PC-3 (cell line): ENCODE measurements at regions not wholly inside any gene's neighbourhood (a gene's known extent, or its start where the extent isn't known, plus 50 kb on each side); places are given as distances from the start of the nearest gene placed in this dataset.

Source experiments
- ATAC-seq: fragments of 200-7000 bp; cut with Tn5 transposase; 2 replicates; pipeline ENCODE4 v1.9.1; 2020; ENCODE audit warnings: mild to moderate bottlenecking, moderate library complexity
- BruUV-seq: library from RNA; stranded (reverse); fragments of 400-500 nt; replicated peaks from 2 replicates; lab custom pipeline; 2021; lab: Mats Ljungman, UMichigan
- CTCF ChIA-PET: fragments of 300-600 bp; sonication (Branson Sonifier 250); formaldehyde crosslinking; loops from one replicate; lab custom pipeline; 2022; ENCODE audit warnings: antibody characterized with exemption; lab: Charles Lee
- POLR2A ChIA-PET: fragments of 300-600 bp; sonication (Branson Sonifier 250); formaldehyde crosslinking; loops from one replicate; lab custom pipeline; 2022; ENCODE audit warnings: antibody characterized with exemption; ENCODE audit not compliant: unreplicated experiment; lab: Charles Lee
- DNase-seq: peaks from one replicate; pipeline ENCODE4 v3.0.0-alpha.2; 2015
- H2AFZ ChIP-seq: fragments of 300-600 bp; sonication (generic); 2 replicates; pipeline ENCODE4 v1.6.0; 2016; ENCODE audit warnings: antibody characterized with exemption, low read length
- H3F3A ChIP-seq: fragments of 300-600 bp; sonication (generic); one replicate; pipeline ENCODE4 v1.6.0; 2017; ENCODE audit warnings: antibody characterized with exemption, low read length, control low read depth, mild to moderate bottlenecking; ENCODE audit not compliant: unreplicated experiment
- H3K27ac ChIP-seq: fragments of 300-600 bp; sonication (generic); 2 replicates; pipeline ENCODE4 v1.5.1; 2016; ENCODE audit warnings: mild to moderate bottlenecking, low read length
- H3K27me3 ChIP-seq: fragments of 300-600 bp; sonication (generic); 2 replicates; pipeline ENCODE4 v1.6.1; 2016; ENCODE audit warnings: low read length, mixed read lengths
- H3K36me3 ChIP-seq: fragments of 300-600 bp; sonication (generic); 2 replicates; pipeline ENCODE4 v1.6.1; 2016; ENCODE audit warnings: low read depth, mixed run types, low read length, mixed read lengths
- H3K4me1 ChIP-seq: fragments of 300-600 bp; sonication (generic); 2 replicates; pipeline ENCODE4 v1.5.1; 2016; ENCODE audit warnings: low read length; ENCODE audit not compliant: insufficient read depth
- H3K4me2 ChIP-seq: fragments of 300-600 bp; sonication (generic); 2 replicates; pipeline ENCODE4 v1.6.0; 2016; ENCODE audit warnings: low read length
- H3K4me3 ChIP-seq: fragments of 300-600 bp; sonication (generic); 2 replicates; pipeline ENCODE4 v1.5.1; 2016; ENCODE audit warnings: mild to moderate bottlenecking, low read length, mixed read lengths
- H3K79me2 ChIP-seq: fragments of 300-600 bp; sonication (generic); 2 replicates; pipeline ENCODE4 v1.6.1; 2017; ENCODE audit warnings: low read length, mixed read lengths
- H3K9ac ChIP-seq: fragments of 300-600 bp; sonication (generic); 2 replicates; pipeline ENCODE4 v1.6.0; 2016; ENCODE audit warnings: mild to moderate bottlenecking, low read length
- H3K9me2 ChIP-seq: fragments of 300-600 bp; sonication (generic); replicated peaks from 2 replicates; pipeline ENCODE4 v1.6.1; 2016; ENCODE audit warnings: mixed run types, low read length, mixed read lengths
- H3K9me3 ChIP-seq: fragments of 300-600 bp; sonication (generic); 2 replicates; pipeline ENCODE4 v1.6.1; 2016; ENCODE audit warnings: low read length, mixed read lengths
- H4K20me1 ChIP-seq: fragments of 300-600 bp; sonication (generic); 2 replicates; pipeline ENCODE4 v1.6.1; 2016; ENCODE audit warnings: low read length, mixed read lengths
- EZH2 ChIP-seq: fragments of 300-600 bp; sonication (generic); IDR thresholded peaks from one replicate; pipeline ENCODE4 v1.6.1; 2017; ENCODE audit warnings: antibody characterized with exemption, mild to moderate bottlenecking, low read length; ENCODE audit not compliant: unreplicated experiment
- EZH2phosphoT487 ChIP-seq: fragments of 300-600 bp; sonication (generic); IDR thresholded peaks from 2 replicates; pipeline ENCODE4 v1.6.1; 2018; ENCODE audit warnings: mild to moderate bottlenecking, antibody characterized with exemption, low read length, borderline replicate concordance
- intact Hi-C: fragments of 100-400 bp; cut with micrococcal nuclease; formaldehyde crosslinking; loops from 2 replicates; pipeline ENCODE4 v1.9.0; 2023
- TF ChIP-seq, protein P1 (sequence below): fragments of 300-600 bp; sonication (generic); conservative IDR thresholded peaks from 2 replicates; pipeline ENCODE4 v1.5.1; 2017; ENCODE audit warnings: antibody characterized with exemption, low read depth, mild to moderate bottlenecking, low read length

DNA sequence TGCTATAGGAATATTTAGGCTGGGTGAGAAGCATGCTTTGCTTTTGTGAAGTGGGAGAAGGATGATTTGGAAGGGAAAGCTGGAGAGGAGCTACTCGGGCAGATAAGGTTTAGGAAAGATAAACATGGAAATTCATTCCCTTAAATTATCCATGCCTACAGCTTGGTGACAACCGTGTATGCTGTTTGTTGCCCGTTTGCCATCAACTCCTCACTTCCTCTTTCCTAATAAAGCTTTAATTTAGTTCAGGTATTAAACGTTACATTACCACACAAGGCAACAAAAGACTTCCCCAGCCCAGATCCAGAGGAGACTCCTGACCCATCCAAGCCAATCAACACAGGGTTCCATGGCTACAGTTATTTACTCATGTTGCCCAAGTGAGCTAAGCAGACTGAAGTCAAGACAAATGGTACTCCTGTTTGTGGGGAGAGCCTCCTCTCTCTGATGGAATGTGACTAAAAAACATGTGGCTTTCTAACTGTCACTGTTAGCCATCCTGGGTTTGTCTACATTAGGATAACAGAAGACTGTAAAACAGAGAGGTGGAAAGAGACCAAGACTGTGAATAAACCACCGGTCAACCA is 101.7 kb upstream of the GRAMD1B start:
- H3K4me1 ChIP-seq, result no peaks in the 10 kb centered on the region
- H3K9me2 ChIP-seq, result no peaks in the 10 kb centered on the region
- no peaks in the 10 kb centered on the region for H3F3A ChIP-seq
- H3K27ac ChIP-seq, result no peak overlapping the region
- no peak overlapping the region for H3K9ac ChIP-seq
- TF ChIP-seq, protein P1, sequence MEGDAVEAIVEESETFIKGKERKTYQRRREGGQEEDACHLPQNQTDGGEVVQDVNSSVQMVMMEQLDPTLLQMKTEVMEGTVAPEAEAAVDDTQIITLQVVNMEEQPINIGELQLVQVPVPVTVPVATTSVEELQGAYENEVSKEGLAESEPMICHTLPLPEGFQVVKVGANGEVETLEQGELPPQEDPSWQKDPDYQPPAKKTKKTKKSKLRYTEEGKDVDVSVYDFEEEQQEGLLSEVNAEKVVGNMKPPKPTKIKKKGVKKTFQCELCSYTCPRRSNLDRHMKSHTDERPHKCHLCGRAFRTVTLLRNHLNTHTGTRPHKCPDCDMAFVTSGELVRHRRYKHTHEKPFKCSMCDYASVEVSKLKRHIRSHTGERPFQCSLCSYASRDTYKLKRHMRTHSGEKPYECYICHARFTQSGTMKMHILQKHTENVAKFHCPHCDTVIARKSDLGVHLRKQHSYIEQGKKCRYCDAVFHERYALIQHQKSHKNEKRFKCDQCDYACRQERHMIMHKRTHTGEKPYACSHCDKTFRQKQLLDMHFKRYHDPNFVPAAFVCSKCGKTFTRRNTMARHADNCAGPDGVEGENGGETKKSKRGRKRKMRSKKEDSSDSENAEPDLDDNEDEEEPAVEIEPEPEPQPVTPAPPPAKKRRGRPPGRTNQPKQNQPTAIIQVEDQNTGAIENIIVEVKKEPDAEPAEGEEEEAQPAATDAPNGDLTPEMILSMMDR, result no peak
- TF ChIP-seq EZH2 (no peak), EZH2phosphoT487 (no peak)
- no peak overlapping the region for H3K4me2 ChIP-seq
- H3K9me3 ChIP-seq, result no peaks in the 10 kb centered on the region
- H3K27me3 ChIP-seq, result peaks cover 32% of the 10 kb centered on the region
- no peaks in the 10 kb centered on the region for H4K20me1 ChIP-seq
- H3K4me3 ChIP-seq, result no peak overlapping the region
- H3K79me2 ChIP-seq, result no peaks in the 10 kb centered on the region
- 0 out of 2 replicates have a peak overlapping the region, but pooled peaks have one; percentile 26 for H2AFZ ChIP-seq
- BruUV-seq, result no TSS peak
- intact Hi-C loops, result no loop called here
- CTCF ChIA-PET, result no interaction called here
- H3K36me3 ChIP-seq, result no peaks in the 10 kb centered on the region
- no peak for DNase-seq
- ATAC-seq, result no peak
- POLR2A ChIA-PET, result no interaction called here

DNA sequence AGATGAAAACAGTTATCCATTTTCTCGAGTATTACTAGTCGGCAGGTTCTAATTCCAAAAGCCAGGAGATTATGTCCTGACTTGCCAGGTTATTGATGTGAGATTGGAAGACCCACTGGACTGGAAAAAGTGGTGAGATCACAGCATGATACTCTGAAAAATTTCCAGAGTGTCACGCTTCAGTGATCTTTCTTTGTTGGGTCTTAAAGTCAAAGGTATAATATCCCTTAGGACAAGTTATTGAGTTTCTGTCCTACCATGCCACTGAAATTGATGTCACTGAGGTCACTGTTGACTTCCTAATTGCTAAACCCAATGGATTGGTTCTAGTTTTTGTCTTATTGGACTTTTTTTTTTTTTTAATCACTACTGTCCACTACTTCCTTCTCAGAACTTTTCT is 104.5 kb upstream of the GRAMD1B start:
- Histone ChIP-seq H3K9me2 (no peaks in the 10 kb centered on the region), H3K79me2 (no peaks in the 10 kb centered on the region), H3K4me2 (no peak overlapping the region), H4K20me1 (no peaks in the 10 kb centered on the region), H3K27ac (no peak overlapping the region), H3K4me3 (no peak overlapping the region), H3K9ac (no peak overlapping the region), H3K4me1 (no peaks in the 10 kb centered on the region), H2AFZ (no peak overlapping the region), H3K9me3 (no peaks in the 10 kb centered on the region), H3K27me3 (peaks cover 56% of the 10 kb centered on the region), H3K36me3 (no peaks in the 10 kb centered on the region), H3F3A (no peaks in the 10 kb centered on the region)
- ChIA-PET CTCF (no interaction called here), POLR2A (no interaction called here)
- no TSS peak for BruUV-seq
- no peak for DNase-seq
- intact Hi-C loops, result no loop called here
- ATAC-seq, result no peak
- TF ChIP-seq EZH2, result no peak
- TF ChIP-seq, protein P1, result no peak
- TF ChIP-seq EZH2phosphoT487, result no peak

DNA sequence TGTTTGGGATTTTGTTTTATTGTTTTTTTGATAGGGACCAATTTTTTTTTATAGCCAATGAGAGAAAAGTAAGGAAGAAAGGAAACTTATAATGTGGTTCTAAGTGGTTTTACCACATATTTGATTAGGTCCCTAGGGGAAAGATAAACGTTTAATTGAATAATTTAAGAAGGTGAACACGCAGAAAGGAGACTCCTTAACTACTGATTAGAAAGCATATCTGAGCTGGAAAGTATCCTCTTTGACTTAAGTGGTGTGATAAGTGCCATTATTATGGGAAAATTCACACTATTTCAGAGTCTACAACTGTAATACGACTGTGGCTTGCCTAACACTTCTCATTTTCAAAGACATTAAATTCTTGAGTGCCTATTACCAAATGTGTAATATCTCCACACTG is 106.5 kb upstream of the GRAMD1B start:
- intact Hi-C loops, result no loop called here
- Histone ChIP-seq H3K79me2 (no peaks in the 10 kb centered on the region), H3F3A (no peaks in the 10 kb centered on the region), H3K9ac (no peak overlapping the region), H3K9me2 (no peaks in the 10 kb centered on the region), H3K27ac (no peak overlapping the region), H3K4me2 (no peak overlapping the region), H3K27me3 (peaks cover 62% of the 10 kb centered on the region), H3K36me3 (no peaks in the 10 kb centered on the region), H3K4me3 (no peak overlapping the region), H4K20me1 (no peaks in the 10 kb centered on the region), H3K4me1 (no peaks in the 10 kb centered on the region), H3K9me3 (no peaks in the 10 kb centered on the region), H2AFZ (no peak overlapping the region)
- ATAC-seq, result no peak
- DNase-seq, result no peak
- ChIA-PET CTCF (no interaction called here), POLR2A (no interaction called here)
- BruUV-seq, result no TSS peak
- TF ChIP-seq, protein P1, result no peak
